ENCODE measurements at regions not wholly inside any gene's neighbourhood (a gene's known extent, or its start where the extent isn't known, plus 50 kb on each side); places are given as distances from the start of the nearest gene placed in this dataset.

DNA sequence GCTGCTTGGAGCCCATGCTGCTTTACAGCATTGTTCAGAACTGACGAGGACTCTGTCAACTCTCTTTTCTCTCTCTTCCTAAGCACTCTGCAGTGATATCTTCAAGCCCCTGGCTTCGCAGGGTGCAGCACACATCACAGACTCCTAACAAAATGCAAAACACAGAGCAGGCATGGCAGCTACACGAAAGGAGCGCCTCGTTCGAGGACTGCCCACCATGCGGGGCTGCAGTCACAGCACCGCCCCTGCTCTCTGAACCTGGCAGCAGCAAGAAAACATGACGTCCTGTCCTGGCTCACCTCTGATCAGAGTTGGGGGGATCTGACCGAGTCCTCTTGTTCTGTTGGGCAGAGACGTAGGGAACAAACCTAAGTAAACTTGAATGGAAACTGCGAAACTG lies 281.7 kb downstream of the CDH26 start:
- Mint-ChIP-seq H3K27ac (ENCODE audit: unreplicated experiment) (no peak overlapping the region), H3K9me3 (ENCODE audit: low read depth) (no peaks in the 10 kb centered on the region), H3K36me3 (ENCODE audit: low read depth) (no peaks in the 10 kb centered on the region), H3K27me3 (ENCODE audit: low read depth) (no peaks in the 10 kb centered on the region), H3K4me3 (ENCODE audit: unreplicated experiment) (no peak overlapping the region), H3K4me1 (ENCODE audit: low read depth) (no peaks in the 10 kb centered on the region)
- DNase-seq (ENCODE audit: low spot score): no peak
- no peak for TF ChIP-seq CTCF (IDR thresholded peaks at IDR 0.05)

- no peak for TF ChIP-seq CTCF (IDR thresholded peaks at IDR 0.05)
- H3K27me3 Mint-ChIP-seq (ENCODE audit: low read depth): no peaks in the 10 kb centered on the region
- no peak overlapping the region for H3K4me3 Mint-ChIP-seq (ENCODE audit: unreplicated experiment)
- no peaks in the 10 kb centered on the region for H3K9me3 Mint-ChIP-seq (ENCODE audit: low read depth)
- H3K4me1 Mint-ChIP-seq (ENCODE audit: low read depth): no peaks in the 10 kb centered on the region
- no peak for DNase-seq (ENCODE audit: low spot score)
- H3K36me3 Mint-ChIP-seq (ENCODE audit: low read depth): no peaks in the 10 kb centered on the region
- no peak overlapping the region for H3K27ac Mint-ChIP-seq (ENCODE audit: unreplicated experiment)
These were observed 282.2 kb downstream of the CDH26 start for GRCh38 chr20:60240415-60240814.

GRCh38 chr20:60240986-60241385 lies 282.8 kb downstream of the CDH26 start:
- Mint-ChIP-seq H3K4me1 (ENCODE audit: low read depth) (no peaks in the 10 kb centered on the region), H3K36me3 (ENCODE audit: low read depth) (no peaks in the 10 kb centered on the region), H3K4me3 (ENCODE audit: unreplicated experiment) (no peak overlapping the region), H3K9me3 (ENCODE audit: low read depth) (no peaks in the 10 kb centered on the region), H3K27me3 (ENCODE audit: low read depth) (no peaks in the 10 kb centered on the region), H3K27ac (ENCODE audit: unreplicated experiment) (no peak overlapping the region)
- DNase-seq (ENCODE audit: low spot score): no peak
- TF ChIP-seq CTCF (IDR thresholded peaks at IDR 0.05): no peak

DNA sequence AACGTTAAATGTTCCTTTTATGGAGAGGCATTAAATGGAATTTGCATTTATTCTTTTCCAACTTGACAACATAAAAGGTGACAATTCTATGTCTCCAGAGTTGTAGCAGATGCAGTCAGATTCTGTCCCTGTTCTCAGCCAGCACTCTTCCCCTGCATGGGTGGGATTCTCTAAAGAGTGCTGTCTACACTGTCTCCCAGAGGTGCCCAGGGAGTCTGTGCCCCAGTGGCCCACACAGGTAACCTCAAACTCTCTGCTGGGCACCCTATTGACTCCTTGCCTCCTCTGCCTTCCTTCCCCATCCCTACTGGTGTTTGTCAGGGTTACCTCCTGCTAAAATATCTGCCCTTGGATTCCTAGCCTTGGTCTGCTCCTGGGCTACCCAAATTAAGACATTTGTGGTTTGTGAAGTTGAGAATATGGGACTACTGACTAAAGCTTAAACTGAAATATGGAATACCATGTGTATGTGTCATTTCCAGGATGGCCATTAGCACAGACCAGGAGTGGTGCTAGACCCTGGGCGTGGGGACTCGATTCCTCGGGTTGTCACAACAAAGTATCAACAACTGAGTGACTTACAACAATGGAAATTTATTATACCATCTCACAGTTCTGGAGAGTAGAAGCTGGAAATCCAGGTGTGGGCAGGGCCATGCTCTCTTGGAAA lies 284.7 kb downstream of the CDH26 start:
- H3K27ac Mint-ChIP-seq (ENCODE audit: unreplicated experiment): no peak overlapping the region
- no peaks in the 10 kb centered on the region for H3K4me1 Mint-ChIP-seq (ENCODE audit: low read depth)
- H3K36me3 Mint-ChIP-seq (ENCODE audit: low read depth): no peaks in the 10 kb centered on the region
- H3K9me3 Mint-ChIP-seq (ENCODE audit: low read depth): no peaks in the 10 kb centered on the region
- no peak for TF ChIP-seq CTCF (IDR thresholded peaks at IDR 0.05)
- no peak for DNase-seq (ENCODE audit: low spot score)
- no peak overlapping the region for H3K4me3 Mint-ChIP-seq (ENCODE audit: unreplicated experiment)
- H3K27me3 Mint-ChIP-seq (ENCODE audit: low read depth): no peaks in the 10 kb centered on the region

- Mint-ChIP-seq H3K4me1 (ENCODE audit: low read depth) (peaks cover 7% of the 10 kb centered on the region), H3K9me3 (ENCODE audit: low read depth) (no peaks in the 10 kb centered on the region), H3K4me3 (ENCODE audit: unreplicated experiment) (no peak overlapping the region), H3K36me3 (ENCODE audit: low read depth) (no peaks in the 10 kb centered on the region), H3K27me3 (ENCODE audit: low read depth) (no peaks in the 10 kb centered on the region), H3K27ac (ENCODE audit: unreplicated experiment) (no peak overlapping the region)
- TF ChIP-seq CTCF (IDR thresholded peaks at IDR 0.05): no peak
- no peak for DNase-seq (ENCODE audit: low spot score)
These were observed 286.3 kb downstream of the CDH26 start for GRCh38 chr20:60244373-60245146.
